ENCODE measurements at regions not wholly inside any gene's neighbourhood (a gene's known extent, or its start where the extent isn't known, plus 50 kb on each side); places are given as distances from the start of the nearest gene placed in this dataset.

DNA sequence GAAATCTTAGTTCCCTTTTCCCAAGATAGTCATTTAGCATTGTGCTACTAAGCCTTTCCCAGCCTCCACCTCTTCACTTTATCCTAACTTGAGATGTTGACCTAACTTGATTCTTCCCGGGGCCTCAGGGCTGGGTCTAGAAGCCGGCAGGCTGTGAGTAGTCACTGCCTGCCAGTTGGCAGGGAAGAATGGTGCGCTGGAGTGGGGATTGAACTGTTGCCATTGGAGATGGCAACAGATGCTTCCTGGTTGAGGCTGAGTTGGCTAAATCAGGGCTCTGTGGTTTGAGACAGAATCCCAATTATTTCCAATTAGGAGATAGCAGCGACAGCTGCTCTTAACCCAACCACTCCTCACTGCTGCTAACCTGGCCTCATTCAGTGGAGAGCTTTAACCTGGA, 343.1 kb downstream of the BRINP1 start:
- TF ChIP-seq, protein P1, sequence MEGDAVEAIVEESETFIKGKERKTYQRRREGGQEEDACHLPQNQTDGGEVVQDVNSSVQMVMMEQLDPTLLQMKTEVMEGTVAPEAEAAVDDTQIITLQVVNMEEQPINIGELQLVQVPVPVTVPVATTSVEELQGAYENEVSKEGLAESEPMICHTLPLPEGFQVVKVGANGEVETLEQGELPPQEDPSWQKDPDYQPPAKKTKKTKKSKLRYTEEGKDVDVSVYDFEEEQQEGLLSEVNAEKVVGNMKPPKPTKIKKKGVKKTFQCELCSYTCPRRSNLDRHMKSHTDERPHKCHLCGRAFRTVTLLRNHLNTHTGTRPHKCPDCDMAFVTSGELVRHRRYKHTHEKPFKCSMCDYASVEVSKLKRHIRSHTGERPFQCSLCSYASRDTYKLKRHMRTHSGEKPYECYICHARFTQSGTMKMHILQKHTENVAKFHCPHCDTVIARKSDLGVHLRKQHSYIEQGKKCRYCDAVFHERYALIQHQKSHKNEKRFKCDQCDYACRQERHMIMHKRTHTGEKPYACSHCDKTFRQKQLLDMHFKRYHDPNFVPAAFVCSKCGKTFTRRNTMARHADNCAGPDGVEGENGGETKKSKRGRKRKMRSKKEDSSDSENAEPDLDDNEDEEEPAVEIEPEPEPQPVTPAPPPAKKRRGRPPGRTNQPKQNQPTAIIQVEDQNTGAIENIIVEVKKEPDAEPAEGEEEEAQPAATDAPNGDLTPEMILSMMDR (conservative IDR thresholded peaks at IDR 0.05) = no peak
- TF ChIP-seq EZH2 (IDR thresholded peaks at IDR 0.05; ENCODE audit: low read depth) = no peak
